DND-41 (cell line): ENCODE measurements at regions not wholly inside any gene's neighbourhood (a gene's known extent, or its start where the extent isn't known, plus 50 kb on each side); places are given as distances from the start of the nearest gene placed in this dataset.

Experiments used
- ATAC-seq: fragments of 200-7000 bp; cut with Tn5 transposase; 3 replicates; pipeline ENCODE4 v1.9.1; 2021; ENCODE audit warnings: low read depth; ENCODE audit not compliant: insufficient read depth
- DNase-seq: peaks from one replicate; pipeline ENCODE4 v3.0.0-alpha.2; 2020
- H2AFZ ChIP-seq: 2 replicates; pipeline ENCODE4 v1.6.0; 2012; ENCODE audit warnings: low read depth, low read length
- H3K27ac ChIP-seq: 2 replicates; pipeline ENCODE4 v1.5.1; 2012; ENCODE audit warnings: low read length, inconsistent platforms
- H3K27me3 ChIP-seq: fragments of 200-600 bp; sonication (generic); 2 replicates; pipeline ENCODE4 v1.6.0; 2012; ENCODE audit warnings: low read length, mild to moderate bottlenecking, inconsistent platforms; ENCODE audit not compliant: insufficient read depth, poor library complexity
- H3K36me3 ChIP-seq: 2 replicates; pipeline ENCODE4 v1.5.1; 2012; ENCODE audit warnings: low read length, inconsistent platforms; ENCODE audit not compliant: insufficient read depth
- H3K4me1 ChIP-seq: 2 replicates; pipeline ENCODE4 v1.5.1; 2012; ENCODE audit warnings: mild to moderate bottlenecking, low read length; ENCODE audit not compliant: insufficient read depth
- H3K4me2 ChIP-seq: 2 replicates; pipeline ENCODE4 v1.6.0; 2012; ENCODE audit warnings: mild to moderate bottlenecking, moderate library complexity, low read length, inconsistent platforms; ENCODE audit not compliant: insufficient read depth
- H3K4me3 ChIP-seq, 2 experiments: fragments of 200-600 bp in 1 of 2; shearing (Covaris generic) in 1 of 2; 2 replicates each; pipeline ENCODE4 v1.5.1; 2012 to 2016; ENCODE audit warnings: inconsistent platforms in 2 of 2, low read length in 2 of 2, mild to moderate bottlenecking in 2 of 2, low read depth in 1 of 2, moderate library complexity in 1 of 2
- H3K79me2 ChIP-seq: 2 replicates; pipeline ENCODE4 v1.6.0; 2012; ENCODE audit warnings: low read length, inconsistent platforms; ENCODE audit not compliant: insufficient read depth
- H3K9ac ChIP-seq: 2 replicates; pipeline ENCODE4 v1.6.0; 2012; ENCODE audit warnings: low read depth, mild to moderate bottlenecking, inconsistent platforms, low read length, moderate library complexity
- H3K9me3 ChIP-seq: 2 replicates; pipeline ENCODE4 v1.5.1; 2012; ENCODE audit warnings: low read length, moderate library complexity, mild to moderate bottlenecking, inconsistent platforms; ENCODE audit not compliant: insufficient read depth, severe bottlenecking
- H4K20me1 ChIP-seq: 2 replicates; pipeline ENCODE4 v1.6.0; 2012; ENCODE audit warnings: low read length; ENCODE audit not compliant: insufficient read depth
- CTCF ChIP-seq: IDR thresholded peaks from 2 replicates; pipeline ENCODE4 v1.5.1; 2012; ENCODE audit warnings: borderline replicate concordance, low read length, moderate library complexity, mild to moderate bottlenecking; ENCODE audit not compliant: poor library complexity, severe bottlenecking; ENCODE audit errors: extremely low read depth
- EZH2 ChIP-seq: IDR thresholded peaks from 3 replicates; pipeline ENCODE4 v1.6.1; 2012; ENCODE audit warnings: borderline replicate concordance, low read depth, mild to moderate bottlenecking, moderate library complexity, low read length, inconsistent platforms; ENCODE audit not compliant: severe bottlenecking

GRCh38 chr1:234979296-234980279 is 149.0 kb downstream of the TOMM20 start:
- Histone ChIP-seq H4K20me1 (no peaks in the 10 kb centered on the region), H3K27me3 (no peaks in the 10 kb centered on the region), H3K79me2 (no peaks in the 10 kb centered on the region), H3K4me1 (peaks cover 53% of the 10 kb centered on the region), H2AFZ (peak overlapping the region; percentile 66), H3K4me2 (peak overlapping the region; percentile 37), H3K27ac (peak overlapping the region; percentile 91), H3K36me3 (no peaks in the 10 kb centered on the region), H3K9ac (peak overlapping the region; percentile 42), H3K4me3 (peak overlapping the region in 1 of 2 experiments; percentile 3; a peak in 1 of 4 replicates), H3K9me3 (no peaks in the 10 kb centered on the region)
- ATAC-seq (peak; percentile 64), DNase-seq (peak; percentile 70)
- no peak for TF ChIP-seq CTCF
- no peak for TF ChIP-seq EZH2

DNA sequence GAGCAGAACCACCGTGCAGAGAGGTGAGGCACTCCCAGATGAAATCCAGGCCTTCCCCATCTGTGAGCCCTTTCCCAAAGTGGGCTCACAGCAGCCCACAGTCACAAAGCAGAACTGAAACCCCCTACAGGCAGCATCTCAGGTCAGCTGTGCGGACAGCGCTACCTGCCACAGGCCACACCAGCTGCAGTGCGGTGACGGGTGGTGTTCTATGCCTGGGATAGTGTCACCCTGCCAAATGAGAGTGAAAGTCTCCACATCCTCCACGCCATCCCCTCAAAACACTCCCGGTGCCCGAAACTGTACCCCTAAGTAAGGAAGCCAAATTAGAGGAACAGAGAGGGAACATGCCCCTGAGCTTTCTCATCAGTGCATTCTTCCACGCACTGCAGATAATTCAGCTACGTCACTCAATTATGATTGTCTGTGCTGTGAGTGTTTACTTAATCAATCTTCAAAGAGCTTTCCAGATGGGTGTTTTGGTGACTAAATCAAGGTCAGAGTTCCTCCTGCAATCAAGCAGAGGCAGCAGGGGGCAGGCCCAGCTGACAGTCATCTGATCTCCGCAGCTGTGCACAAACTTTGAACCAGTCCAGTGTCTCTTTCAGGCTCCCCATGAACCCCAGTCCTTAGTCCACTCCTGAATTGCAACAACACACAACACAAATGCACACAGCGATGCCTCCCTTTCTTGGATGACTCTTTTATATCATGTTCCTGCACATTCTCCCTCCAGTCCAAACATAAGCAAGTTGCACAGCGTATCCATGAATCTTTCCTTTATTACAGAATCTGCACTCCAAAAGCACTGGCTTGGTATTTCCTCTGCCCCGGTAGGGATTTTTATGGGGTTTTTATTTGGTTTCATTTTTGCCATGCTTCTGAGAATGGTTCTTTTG is 150.0 kb downstream of the TOMM20 start:
- peak overlapping the region; percentile 37 for H3K4me2 ChIP-seq
- peak; percentile 18 for TF ChIP-seq CTCF
- no peak for TF ChIP-seq EZH2
- peak; percentile 47 for ATAC-seq
- no peaks in the 10 kb centered on the region for H3K9me3 ChIP-seq
- H3K27me3 ChIP-seq = no peaks in the 10 kb centered on the region
- peak overlapping the region; percentile 91 for H3K27ac ChIP-seq
- no peaks in the 10 kb centered on the region for H3K79me2 ChIP-seq
- peak; percentile 60 for DNase-seq
- H3K36me3 ChIP-seq = no peaks in the 10 kb centered on the region
- H3K9ac ChIP-seq = peak overlapping the region; percentile 42
- no peak overlapping the region for H3K4me3 ChIP-seq
- no peaks in the 10 kb centered on the region for H4K20me1 ChIP-seq
- H2AFZ ChIP-seq = no peak overlapping the region
- peaks cover 47% of the 10 kb centered on the region for H3K4me1 ChIP-seq

DNA sequence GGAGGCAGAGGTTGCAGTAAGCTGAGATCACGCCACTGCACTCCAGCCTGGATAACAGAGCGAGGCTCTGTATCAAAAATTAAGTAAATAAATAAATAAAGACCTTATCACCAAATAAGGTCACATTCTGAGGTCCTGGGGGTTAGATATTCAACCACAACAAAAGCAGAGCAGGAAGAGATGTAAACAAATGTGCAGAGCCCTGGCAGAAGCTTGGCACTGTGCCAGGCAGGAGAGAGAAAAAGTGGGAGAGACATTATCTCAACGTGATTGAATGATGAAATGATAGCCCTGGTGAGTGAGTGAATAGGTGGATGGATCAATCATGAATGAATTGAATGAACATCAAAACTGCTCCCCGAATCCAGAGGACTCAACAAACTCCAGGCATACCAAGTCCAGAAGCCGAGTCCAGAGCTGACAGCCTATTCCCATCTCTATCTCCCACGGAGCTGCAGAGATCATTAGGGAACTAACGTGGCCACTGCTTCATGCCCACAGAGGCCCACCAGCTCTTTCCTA is 150.7 kb downstream of the TOMM20 start:
- Histone ChIP-seq H3K4me3 (no peak overlapping the region), H4K20me1 (no peaks in the 10 kb centered on the region), H3K27me3 (no peaks in the 10 kb centered on the region), H3K9ac (no peak overlapping the region), H3K9me3 (no peaks in the 10 kb centered on the region), H3K36me3 (no peaks in the 10 kb centered on the region), H2AFZ (no peak overlapping the region), H3K79me2 (no peaks in the 10 kb centered on the region), H3K4me1 (peaks cover 47% of the 10 kb centered on the region), H3K4me2 (peak overlapping the region; percentile 6; the same call in 1 of the 2 replicates), H3K27ac (peak overlapping the region; percentile 91)
- DNase-seq (peak; percentile 44), ATAC-seq (no peak)
- no peak for TF ChIP-seq CTCF
